ENCODE measurements at regions not wholly inside any gene's neighbourhood (a gene's known extent, or its start where the extent isn't known, plus 50 kb on each side); places are given as distances from the start of the nearest gene placed in this dataset.

DNA sequence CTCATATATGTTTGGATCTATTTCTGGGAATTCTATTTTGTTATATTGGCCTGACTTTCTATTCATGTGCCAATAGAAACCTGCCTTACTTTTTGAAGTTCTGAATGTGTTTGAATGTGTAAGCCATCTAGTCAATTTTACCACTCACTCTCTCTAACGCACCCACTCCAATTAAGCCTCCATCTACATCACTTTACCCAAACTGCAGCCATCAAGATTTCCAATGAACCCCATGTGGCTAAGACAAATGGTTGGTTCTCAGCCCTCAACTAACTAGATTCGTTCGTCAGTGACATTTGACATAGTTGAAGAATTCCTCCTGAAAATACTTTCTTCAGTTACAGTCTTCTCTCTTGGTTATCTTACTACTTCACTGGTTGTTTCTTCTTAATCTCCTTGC is 137.3 kb upstream of the FSHR start:
- H3K79me2 ChIP-seq (ENCODE audit: insufficient read depth, low read length) = no peaks in the 10 kb centered on the region
- no CpG with 5 or more reads among the region's 3 CpGs for whole genome bisulfite sequencing (ENCODE audit: extremely low coverage, insufficient read length, low lambda C conversion rate)
- no peak overlapping the region for H3K23ac ChIP-seq (ENCODE audit: insufficient read length, low read depth, low read length)
- H2BK12ac ChIP-seq (ENCODE audit: insufficient read length, low read depth, low read length) = no peak overlapping the region
- H4K5ac ChIP-seq (ENCODE audit: insufficient read length, low read depth, low read length) = no peak overlapping the region
- no peak overlapping the region for H3K4ac ChIP-seq (ENCODE audit: low read depth, low read length)
- no peak overlapping the region for H3K27ac ChIP-seq (ENCODE audit: insufficient read length, low read depth, low read length)
- H3K79me1 ChIP-seq (ENCODE audit: insufficient read depth, low read depth, low read length, poor library complexity, severe bottlenecking) = no peaks in the 10 kb centered on the region
- H3K4me2 ChIP-seq (ENCODE audit: insufficient read depth, insufficient read length, low read length) = no peak overlapping the region
- peaks cover 12% of the 10 kb centered on the region in 2 experiments for H3K4me1 Mint-ChIP-seq
- no peak for DNase-seq
- H3K23me2 ChIP-seq (ENCODE audit: insufficient read length, low read depth, low read length, poor library complexity, severe bottlenecking) = no peaks in the 10 kb centered on the region
- no peak overlapping the region for H3K18ac ChIP-seq (ENCODE audit: insufficient read length, low read depth, low read length)
- H3T11ph ChIP-seq (ENCODE audit: low read length) = no peak overlapping the region
- no peaks in the 10 kb centered on the region for H3K9me3 Mint-ChIP-seq
- H4K91ac ChIP-seq (ENCODE audit: insufficient read length, low read depth, low read length) = no peak overlapping the region
- no peaks in the 10 kb centered on the region for H3K27me3 Mint-ChIP-seq (ENCODE audit: low read depth)
- no peak overlapping the region for H3K14ac ChIP-seq (ENCODE audit: insufficient read depth, low read length)
- no peak overlapping the region for H2BK5ac ChIP-seq (ENCODE audit: insufficient read length, low read length)
- H2BK20ac ChIP-seq (ENCODE audit: low read depth, low read length, poor library complexity, severe bottlenecking) = no peak overlapping the region
- TF ChIP-seq, protein P1, sequence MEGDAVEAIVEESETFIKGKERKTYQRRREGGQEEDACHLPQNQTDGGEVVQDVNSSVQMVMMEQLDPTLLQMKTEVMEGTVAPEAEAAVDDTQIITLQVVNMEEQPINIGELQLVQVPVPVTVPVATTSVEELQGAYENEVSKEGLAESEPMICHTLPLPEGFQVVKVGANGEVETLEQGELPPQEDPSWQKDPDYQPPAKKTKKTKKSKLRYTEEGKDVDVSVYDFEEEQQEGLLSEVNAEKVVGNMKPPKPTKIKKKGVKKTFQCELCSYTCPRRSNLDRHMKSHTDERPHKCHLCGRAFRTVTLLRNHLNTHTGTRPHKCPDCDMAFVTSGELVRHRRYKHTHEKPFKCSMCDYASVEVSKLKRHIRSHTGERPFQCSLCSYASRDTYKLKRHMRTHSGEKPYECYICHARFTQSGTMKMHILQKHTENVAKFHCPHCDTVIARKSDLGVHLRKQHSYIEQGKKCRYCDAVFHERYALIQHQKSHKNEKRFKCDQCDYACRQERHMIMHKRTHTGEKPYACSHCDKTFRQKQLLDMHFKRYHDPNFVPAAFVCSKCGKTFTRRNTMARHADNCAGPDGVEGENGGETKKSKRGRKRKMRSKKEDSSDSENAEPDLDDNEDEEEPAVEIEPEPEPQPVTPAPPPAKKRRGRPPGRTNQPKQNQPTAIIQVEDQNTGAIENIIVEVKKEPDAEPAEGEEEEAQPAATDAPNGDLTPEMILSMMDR (conservative IDR thresholded peaks at IDR 0.05) = no peak
- no peaks in the 10 kb centered on the region for H3K9me3 ChIP-seq (ENCODE audit: control insufficient read depth, low read depth, low read length)
- no peaks in the 10 kb centered on the region for H3K36me3 Mint-ChIP-seq (ENCODE audit: insufficient read depth in 1 of 3, low read depth in 3 of 3)
- H3K27me3 ChIP-seq (ENCODE audit: insufficient read depth, low read length) = no peaks in the 10 kb centered on the region
- no peak overlapping the region for H3K9ac ChIP-seq (ENCODE audit: extremely low read depth, insufficient read length, low read length)
- H4K8ac ChIP-seq (replicated peaks; ENCODE audit: insufficient read length, low read depth, low read length) = no peak overlapping the region
- H4K20me1 ChIP-seq (ENCODE audit: control insufficient read depth, insufficient read depth, insufficient read length) = no peaks in the 10 kb centered on the region
- no peak overlapping the region for H2BK15ac ChIP-seq (ENCODE audit: low read depth, low read length)
- H2AFZ ChIP-seq (ENCODE audit: low read length) = no peak overlapping the region
- no peak overlapping the region for H2AK5ac ChIP-seq (ENCODE audit: insufficient read length, low read length)
- H3K4me3 Mint-ChIP-seq = no peak overlapping the region
- no peak overlapping the region for H3K27ac Mint-ChIP-seq
- no peak overlapping the region for H3K56ac ChIP-seq (ENCODE audit: insufficient read length, low read depth, low read length)
- H3K4me1 ChIP-seq (ENCODE audit: insufficient read depth, low read length) = no peaks in the 10 kb centered on the region
- H2BK120ac ChIP-seq (ENCODE audit: low read depth, low read length, poor library complexity, severe bottlenecking) = no peak overlapping the region
